GM18867 (cell line): ENCODE measurements at regions not wholly inside any gene's neighbourhood (a gene's known extent, or its start where the extent isn't known, plus 50 kb on each side); places are given as distances from the start of the nearest gene placed in this dataset.

Experiments
- ATAC-seq: cut with Tn5 transposase; IDR thresholded peaks from one replicate; pipeline ENCODE4 v1.9.1; 2021; ENCODE audit warnings: mild to moderate bottlenecking, moderate library complexity; ENCODE audit not compliant: unreplicated experiment

DNA sequence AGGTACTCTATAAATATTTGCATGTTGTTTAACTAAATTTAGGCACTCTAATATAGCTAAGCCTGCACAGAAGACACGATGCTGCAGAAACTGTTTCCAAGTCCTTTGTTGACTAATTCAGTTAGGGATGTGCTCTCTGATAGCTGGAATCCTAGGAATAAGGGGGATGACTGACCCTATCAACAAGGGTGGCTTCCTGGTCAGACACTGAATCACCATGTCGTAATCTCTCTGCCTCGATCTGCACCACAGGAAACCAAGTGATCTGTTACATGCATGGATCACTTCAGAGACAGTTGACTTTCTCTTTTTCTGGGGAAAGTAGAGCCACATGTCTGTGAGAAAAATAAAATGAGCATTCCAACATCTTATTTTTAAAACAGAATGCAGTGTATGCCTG lies 169.1 kb downstream of the GUCY2F start:
- no peak for ATAC-seq

DNA sequence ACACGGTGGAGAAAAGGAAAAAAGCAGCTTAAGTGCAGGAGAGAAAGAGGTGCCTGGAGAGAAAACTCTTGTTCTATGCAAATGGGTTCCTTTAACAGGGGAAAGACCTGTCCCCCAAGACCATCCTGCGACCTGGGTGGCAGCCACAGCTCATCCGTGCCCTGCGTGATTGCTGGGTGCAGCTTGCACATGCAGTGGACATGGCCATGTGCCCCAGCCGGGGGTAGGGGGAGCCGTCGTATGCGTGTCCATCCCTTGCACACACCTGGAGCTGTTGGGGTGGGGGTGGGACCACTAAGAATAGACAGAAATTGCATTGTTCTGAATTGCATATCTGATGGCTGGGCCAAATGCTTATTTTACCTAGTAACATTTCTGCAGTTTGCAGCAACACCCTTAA lies 171.9 kb downstream of the GUCY2F start:
- no peak for ATAC-seq

DNA sequence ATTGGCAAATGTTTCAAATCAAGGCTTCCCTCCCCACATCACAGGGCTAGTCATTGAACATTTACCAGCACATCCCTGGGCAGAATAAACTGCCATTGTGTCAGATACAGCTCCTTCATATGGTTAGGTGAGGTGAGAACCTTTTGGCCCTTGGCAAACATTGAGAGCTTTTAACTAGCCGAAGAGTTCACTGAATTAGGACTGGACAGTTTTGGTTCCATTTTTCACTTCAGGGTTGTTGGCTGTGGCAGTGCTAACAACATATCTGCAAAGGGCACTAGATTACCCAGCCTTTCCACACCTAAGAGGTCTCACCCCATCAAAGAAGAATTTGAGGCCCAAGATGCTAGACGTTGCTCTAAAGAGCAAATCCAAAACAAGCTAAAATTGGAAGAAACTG lies 180.7 kb downstream of the GUCY2F start:
- ATAC-seq, result no peak

DNA sequence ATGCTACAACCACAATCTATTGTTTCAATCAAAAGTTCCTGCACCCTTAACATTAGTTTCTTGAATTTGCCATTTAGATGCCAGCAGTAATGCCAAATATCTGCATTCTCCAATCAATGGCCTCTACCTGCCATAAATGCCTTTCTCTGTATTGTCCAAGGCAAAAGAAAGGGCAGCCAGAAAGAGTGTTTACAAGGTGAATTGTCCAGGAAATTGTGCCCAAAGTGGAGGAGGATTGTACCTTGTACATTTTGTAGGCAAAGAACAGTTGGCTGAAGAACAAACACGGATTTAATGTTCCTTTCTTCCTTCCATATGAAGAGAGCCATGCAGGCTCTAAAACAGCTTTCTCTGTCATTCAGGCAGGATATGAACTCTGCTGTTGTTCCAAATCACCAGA lies 181.5 kb downstream of the GUCY2F start:
- ATAC-seq, result no peak

DNA sequence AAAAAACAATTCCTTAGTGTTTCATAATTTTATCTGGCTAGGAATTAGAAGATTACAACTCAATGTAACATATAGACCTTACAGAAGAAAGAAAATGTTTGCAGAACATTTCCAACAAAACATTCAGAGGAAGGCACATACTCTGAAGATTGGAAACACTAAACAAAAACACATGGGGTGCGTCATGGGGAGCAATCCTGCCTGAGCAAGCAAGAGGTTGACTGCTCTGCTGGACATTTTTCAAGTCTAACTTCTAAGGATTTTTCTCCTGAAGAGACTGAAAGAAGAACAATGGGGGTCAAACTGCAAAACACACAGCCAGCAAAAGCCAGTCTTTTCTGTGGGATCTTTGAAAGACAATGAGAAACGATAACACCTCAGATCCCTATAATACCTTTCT lies 182.8 kb downstream of the GUCY2F start:
- no peak for ATAC-seq

DNA sequence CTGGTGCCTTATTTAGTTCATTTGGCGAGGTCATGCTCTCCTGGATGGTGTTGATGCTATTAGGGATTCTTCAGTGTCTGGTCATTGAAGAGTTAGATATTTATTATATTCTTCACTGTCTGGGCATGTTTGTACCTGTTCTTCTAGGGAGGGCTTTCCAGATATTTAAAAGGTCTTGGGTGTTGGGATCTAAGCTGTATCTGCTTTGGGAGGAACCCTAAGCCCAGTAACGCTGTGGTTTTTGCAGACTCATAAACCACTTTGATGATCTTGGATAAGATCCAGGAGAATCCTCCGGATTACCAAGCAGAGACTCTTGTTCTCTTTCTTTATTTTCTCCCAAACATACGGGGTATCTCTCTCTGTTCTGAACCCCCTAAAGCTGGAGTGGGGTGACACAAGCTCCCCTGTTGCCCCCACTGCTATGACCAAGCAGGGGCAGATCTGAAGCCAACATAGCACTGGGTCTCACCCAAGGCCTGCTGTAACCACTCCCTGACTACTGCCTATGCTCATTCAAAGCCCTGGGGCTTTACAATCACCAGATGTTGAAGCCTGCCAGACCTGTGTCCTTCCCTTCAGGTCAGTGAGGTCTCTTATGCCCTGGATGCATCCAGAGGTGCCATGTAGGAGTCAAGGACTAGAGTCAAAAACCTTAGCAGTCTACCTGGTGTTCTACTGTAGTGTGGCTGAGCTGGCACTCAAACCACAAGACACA lies 187.6 kb downstream of the GUCY2F start:
- ATAC-seq, result no peak

DNA sequence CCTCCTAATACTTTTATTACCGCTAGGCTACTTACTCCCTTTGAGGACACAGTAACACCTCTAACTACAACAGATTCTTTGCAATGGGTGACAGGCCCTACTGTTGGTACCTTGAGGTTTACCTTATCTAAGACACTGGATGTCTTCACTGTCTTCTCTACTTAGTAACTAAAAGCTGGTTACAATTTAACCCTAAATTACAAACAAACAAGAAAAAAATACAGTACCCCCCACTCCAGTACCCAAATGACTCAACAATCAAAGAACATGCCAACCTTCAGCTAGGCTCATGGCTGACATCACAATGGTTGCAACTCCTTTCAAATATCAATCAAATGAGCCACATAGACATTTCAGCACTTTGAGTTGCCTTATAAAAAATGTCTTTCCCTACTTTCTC lies 198.0 kb downstream of the GUCY2F start:
- ATAC-seq, result no peak

DNA sequence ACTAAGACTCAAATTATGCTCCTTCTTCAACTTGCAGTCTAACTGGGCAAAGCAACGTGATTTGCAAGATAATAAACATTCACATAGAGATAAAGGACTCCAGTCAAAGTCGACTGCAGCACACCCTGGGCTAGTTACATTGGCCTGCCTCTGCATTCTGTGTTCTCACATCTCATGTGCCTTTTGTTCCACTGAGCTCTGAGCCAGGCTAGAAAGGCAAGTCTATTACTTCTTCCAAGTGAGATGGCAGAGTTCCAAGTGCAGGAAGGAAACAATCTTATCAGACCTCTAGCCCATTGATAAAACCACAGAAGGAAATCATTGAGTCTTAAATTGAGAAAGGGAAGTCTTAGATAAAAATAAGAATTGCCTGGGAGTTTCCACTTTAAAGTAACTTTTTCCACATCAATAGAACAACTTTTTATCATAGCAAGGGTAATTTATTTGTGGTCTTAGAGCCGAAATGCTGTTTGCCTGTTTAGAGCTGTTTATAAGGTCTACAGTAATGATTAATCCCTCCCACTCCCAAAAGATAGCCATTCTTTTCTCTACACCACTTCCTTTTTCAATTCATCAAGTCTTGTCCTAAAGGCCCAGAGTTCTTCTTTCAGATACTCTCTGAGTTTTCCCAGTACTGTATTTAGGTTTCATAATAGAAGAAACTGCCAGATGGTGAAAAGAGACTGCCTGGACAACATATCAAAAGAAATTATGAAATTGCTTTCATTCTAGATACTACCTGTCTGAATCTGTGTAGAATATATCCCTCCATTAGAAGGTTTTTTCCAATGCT lies 200.2 kb downstream of the GUCY2F start:
- ATAC-seq, result peak; percentile 60

DNA sequence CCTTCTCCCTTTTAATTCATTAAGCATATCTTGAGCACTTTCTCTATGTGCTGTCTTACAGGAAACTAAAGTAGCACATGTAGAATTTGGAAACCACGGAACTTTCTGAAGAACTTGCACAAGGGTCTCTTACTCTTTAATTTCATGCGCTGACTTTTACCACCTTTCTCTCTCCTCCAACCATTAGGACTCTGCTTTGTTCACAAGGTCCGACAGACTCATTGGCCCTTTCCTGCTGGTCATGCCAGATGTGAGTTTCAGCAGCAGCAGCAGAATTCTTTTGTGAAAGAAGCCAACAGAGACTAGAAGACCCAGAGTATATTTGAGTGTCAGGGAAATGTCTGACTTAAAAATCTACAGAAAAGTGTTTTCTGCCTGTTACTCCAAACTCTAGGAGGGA lies 207.1 kb downstream of the GUCY2F start:
- ATAC-seq, result peak; percentile 29

DNA sequence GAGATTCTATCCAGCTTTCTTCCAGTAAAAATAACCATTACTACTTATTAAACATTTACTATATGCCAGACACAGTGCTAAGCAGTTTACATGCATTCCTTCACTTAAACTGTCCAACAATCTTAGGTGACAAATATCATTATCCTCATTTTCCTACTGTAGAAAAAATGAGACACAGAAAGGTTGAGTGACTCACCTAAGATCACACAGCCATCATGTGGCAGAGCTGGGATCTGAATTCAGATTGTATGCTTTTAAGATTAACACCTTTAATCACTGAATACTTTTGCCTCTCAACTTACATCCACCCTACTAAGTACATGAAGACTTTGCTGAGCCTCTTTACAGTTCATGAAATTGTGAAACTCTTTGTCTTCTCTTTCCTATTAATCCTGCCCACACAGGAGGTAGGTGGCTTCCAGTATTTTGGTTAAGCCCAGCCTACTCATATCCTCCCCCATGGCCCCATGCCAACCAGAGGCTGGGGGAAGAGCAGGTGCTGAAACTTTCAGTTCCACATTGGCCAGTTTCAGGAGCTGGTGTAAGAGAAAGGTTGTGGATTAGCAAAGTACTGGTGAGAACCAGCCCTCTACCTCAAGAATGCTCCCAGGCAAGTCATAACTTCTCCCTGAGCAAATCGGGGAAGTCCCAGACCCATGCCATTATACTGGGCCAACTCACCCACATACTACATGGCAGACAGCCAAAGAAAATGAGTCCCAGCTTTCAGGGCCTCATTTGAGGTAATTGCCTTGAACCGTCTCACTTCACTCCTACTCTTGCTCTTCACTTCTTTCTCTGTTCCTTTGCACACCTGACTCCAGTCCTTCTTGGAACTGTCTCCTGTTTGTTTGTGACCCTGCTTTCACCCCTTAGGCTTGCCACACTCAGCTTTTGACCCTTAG lies 211.1 kb downstream of the GUCY2F start:
- peak; percentile 94 for ATAC-seq

DNA sequence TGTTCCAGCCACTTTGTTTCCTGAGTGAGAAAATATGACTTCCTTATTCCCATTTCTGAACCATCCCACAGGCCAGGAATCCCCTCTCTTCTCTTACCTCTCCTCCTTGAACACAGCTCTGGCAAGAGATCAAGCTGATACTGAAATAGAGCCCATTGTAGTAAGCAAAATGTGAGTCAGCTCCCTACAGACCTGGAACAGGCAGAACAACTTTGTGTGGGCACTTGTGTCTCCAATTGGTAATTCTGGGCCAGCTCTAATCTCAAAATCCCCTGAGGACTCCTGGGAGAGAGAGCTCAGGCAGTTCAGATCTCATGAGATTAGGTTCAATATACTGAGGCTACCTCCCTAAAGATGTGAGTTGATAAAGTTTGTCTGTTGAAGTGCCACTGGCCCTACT lies 213.5 kb downstream of the GUCY2F start:
- no peak for ATAC-seq

DNA sequence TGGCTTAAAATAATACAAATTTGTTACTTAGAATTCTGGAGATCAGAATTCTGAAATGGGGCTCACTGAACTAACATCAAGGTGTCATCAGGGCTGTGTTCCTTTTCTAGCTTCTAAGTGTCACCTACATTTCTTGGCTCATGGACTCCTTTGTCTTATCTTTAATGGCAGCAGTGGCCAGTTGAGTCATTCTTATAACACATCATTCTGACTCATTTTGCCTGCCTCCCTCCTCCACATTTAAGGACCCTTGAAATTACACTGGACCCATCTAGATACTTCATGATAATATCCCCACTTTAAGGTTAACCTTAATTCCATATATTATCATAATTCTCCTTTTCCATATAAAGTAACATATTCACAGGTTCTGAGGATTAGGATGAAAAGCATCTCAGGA lies 215.9 kb downstream of the GUCY2F start:
- ATAC-seq, result no peak

DNA sequence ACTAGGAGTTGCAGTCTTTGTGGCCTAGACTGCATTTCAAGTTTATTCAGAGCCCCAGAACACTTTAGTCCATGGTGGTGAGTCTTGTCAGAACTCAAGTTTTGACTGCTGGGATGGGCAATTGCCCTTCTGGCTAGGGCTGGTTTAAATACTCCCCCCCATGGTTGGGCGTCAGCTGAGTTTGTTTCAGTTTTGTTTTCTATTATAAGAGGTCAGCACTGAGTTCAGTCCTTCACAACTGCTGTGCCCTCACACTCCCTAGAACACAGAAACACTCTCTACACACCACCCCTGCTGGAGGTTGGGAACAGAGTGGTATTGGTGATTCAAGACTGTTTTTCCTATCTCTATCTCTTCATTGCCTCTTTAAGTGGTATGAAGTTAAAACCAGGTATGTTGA lies 217.0 kb downstream of the GUCY2F start:
- ATAC-seq, result peak; percentile 90

DNA sequence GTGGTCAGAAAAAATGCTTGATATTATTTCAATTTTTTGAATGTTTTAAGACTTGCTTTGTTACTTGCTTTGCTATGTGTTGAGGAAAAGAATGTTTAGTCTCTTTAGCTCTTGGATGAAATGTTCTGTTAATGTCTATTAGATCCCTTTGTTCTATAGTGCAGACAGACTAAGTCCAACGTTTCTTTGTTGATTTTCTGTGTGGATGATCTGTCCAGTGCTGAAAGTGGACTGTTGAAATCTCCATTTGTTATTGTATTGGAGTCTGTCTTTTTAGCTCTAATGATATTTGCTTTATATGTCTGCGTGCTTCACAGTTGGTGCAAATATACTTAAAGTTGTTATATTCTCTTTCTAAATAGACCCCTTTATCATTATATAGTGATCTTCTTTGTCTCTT lies 220.6 kb downstream of the GUCY2F start:
- no peak for ATAC-seq

DNA sequence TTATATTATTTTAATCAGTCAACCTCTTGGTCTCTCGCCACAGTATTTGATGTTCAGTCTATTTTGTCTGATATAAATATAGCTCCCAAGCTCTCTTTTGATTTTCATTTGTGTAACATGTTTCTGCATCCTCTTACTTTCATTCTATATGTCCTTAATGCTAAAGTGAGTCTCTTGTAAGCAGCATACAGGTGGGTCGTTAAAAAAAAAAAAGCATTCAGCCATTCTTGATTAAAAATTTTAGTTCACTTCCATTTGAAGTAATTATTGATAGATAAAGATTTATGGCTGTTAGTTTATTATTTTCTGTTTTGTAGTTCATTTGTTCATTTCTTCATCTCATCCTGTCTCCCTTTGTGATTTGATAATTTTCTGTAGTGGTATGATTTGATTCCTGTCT lies 229.1 kb downstream of the GUCY2F start:
- ATAC-seq, result no peak

DNA sequence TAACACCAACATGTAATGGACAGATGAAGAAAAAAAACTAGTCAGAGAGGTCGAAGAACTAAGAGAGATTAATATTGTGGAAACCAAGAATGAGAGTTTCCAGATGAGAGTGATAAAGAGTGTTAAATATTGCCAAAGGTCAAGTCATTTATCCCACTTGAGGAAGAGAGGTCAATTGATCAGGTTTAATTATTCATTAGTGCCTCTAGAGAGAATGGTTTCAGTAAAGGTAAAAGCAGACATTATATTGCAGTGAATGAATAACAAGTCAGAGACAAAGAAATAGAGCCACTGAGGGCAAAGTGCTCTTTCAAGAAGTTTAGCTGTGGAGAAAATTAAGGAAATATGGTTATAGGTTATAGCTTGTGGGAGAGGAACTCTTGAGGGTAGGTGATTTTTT lies 263.1 kb downstream of the GUCY2F start:
- no peak for ATAC-seq

DNA sequence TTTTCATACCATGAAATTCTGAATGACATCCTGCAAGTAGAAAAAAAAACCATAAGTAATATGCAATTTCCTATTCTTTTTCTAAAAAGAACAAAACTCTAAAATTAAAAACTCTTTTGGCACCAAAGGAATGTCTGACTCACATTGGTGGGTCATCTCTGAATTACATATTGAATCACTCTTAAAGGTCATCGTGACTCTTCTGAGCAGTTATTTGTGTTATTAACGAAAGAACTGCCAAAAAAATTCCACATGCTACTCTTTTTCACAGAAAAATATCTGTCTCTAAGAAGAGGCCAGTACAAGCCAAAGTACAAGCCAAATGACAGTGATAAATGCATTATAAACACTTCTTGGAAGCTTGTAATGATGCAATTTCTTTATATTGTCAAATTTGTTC lies 282.2 kb downstream of the GUCY2F start:
- no peak for ATAC-seq

DNA sequence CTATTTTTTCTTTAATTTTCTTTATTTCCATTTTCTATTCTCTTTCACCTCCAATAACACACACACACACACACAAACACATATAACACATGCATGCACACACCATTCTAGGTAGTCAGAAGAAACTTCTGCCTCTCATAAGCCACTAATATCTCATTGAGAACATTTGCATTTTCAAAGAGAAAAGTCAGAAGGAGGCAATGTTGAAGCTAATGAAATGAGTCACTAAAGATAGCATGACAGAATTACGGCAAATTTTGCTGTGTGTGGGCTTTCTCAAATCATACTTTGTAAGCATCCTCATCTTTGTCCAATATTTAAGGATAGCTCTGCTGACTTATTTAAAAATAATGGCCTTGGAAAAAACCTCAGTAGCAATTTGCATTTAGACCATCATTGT lies 291.3 kb downstream of the GUCY2F start:
- ATAC-seq, result peak; percentile 73

DNA sequence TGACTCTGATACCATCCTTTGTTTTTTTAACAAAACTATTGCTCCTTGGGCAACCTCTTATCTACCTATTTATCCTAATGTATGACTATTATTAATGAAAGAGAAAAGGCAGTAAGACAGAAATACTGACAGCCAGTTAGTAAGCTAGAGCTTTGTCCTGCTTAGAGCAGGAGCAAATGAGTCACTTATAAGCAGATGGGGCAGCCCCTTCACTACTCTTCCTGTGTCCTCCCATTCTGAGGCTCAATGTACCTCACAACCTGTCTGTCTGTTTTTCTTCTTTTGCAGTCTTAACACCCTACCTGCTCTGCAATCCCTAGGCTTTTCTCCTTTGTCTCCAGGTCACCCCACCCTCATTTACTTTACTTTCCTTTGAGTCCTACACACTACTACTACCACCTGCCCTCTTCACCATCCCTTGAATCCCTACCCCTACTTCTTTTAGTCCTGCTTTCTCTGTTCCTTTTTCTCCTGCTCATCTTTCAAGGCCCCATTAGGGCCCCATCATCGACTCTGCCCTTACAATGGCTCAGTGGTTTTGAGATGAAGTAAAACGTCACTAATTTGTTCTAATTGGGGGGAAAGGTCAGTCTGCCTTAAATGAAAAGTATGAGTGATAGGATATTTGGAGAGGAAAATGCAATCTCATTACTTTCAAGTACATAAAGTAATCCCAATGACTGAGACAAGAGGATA lies 294.3 kb downstream of the GUCY2F start:
- peak; percentile 63 for ATAC-seq

DNA sequence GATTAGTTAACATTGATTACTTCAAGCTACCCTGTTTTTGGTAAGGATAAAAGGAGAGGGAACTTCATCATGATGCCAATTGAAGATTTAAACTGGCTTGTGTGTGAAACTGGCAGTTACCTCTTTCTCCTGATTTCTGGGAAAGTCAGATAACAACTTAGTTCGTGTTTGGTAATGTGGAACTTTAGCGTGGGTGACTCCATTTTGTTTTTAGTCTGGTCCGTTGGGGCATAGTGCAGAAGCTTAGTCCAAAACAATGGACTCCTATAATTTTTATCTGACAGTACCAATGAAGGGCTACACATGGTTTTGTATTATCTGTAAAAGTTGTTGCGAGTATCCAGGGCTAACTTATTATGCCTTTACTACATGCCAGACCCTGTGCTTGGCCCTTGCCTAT lies 294.9 kb downstream of the GUCY2F start:
- no peak for ATAC-seq
